Vagina (tissue), 2 donors: ENCODE measurements at regions not wholly inside any gene's neighbourhood (a gene's known extent, or its start where the extent isn't known, plus 50 kb on each side); places are given as distances from the start of the nearest gene placed in this dataset.

Experiments used
- CTCF ChIP-seq, 3 experiments: fragments of 450-650 bp in 2 of 3; fragments of 200-600 bp in 1 of 3; sonication (generic) in 1 of 3; IDR thresholded peaks; one replicate each; pipeline ENCODE4 v1.5.1; 2017 to 2019; ENCODE audit warnings: antibody characterized with exemption in 3 of 3, mild to moderate bottlenecking in 2 of 3, moderate library complexity in 2 of 3
- POLR2A ChIP-seq, 2 donors: fragments of 450-650 bp; IDR thresholded peaks; one replicate each; pipeline ENCODE4 v1.6.1; 2017; ENCODE audit warnings: antibody characterized with exemption in 2 of 2, mild to moderate bottlenecking in 2 of 2, moderate library complexity in 2 of 2
- POLR2AphosphoS5 ChIP-seq, 2 donors: sonication (generic); formaldehyde crosslinking; IDR thresholded peaks; one replicate each; pipeline ENCODE4 v1.9.0; 2017; ENCODE audit warnings: antibody characterized with exemption in 2 of 2, mild to moderate bottlenecking in 2 of 2, low read depth in 1 of 2; ENCODE audit not compliant: insufficient read depth in 1 of 2

DNA sequence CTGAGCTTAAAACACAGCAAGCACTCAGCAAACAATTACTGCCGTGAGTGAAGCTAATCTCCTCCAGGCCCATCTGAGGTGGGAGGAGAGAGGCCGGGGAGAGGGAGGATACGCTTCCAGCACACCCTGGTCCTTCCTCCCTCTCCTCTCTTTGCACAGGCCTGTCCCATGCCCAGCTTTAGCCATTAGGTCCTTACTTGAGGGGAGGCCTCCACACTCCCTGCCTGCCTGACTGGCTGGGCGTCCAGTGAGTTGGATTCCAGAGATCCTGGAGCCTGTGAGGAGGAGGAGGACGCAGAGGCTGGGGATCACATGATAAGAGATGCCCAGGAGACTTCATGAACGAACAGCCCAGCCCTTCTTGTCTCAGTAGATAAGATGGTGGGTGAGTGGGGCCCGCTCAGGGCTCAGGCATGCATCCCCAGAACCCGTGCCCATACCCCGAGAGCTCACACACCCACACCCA, 65.1 kb upstream of the NCOR2 start:
- TF ChIP-seq CTCF (IDR thresholded peaks at IDR 0.05) (no peak), POLR2A (IDR thresholded peaks at IDR 0.05) (no peak), POLR2AphosphoS5 (IDR thresholded peaks at IDR 0.05; ENCODE audit: insufficient read depth in 1 of 2, low read depth in 1 of 2) (no peak)
